ENCODE measurements at regions not wholly inside any gene's neighbourhood (a gene's known extent, or its start where the extent isn't known, plus 50 kb on each side); places are given as distances from the start of the nearest gene placed in this dataset.

GRCh38 chr7:35386816-35387706 lies 133.2 kb upstream of the TBX20 start:
- H2AK5ac ChIP-seq (ENCODE audit: low read depth, low read length), result no peak overlapping the region
- DNase-seq (no peak), ATAC-seq (ENCODE audit: low read depth) (no peak)
- no peaks in the 10 kb centered on the region for H3K27me3 ChIP-seq (ENCODE audit: control insufficient read depth, insufficient read depth, low read length)
- H3K79me1 ChIP-seq (ENCODE audit: low read depth in 1 of 2, low read length in 2 of 2), result no peaks in the 10 kb centered on the region
- H3K4me2 ChIP-seq (ENCODE audit: low read depth, low read length), result no peak overlapping the region
- H2BK120ac ChIP-seq (ENCODE audit: low read depth, low read length), result no peak overlapping the region
- H4K5ac ChIP-seq (ENCODE audit: low read depth, low read length), result no peak overlapping the region
- no peaks in the 10 kb centered on the region for H3K36me3 ChIP-seq (ENCODE audit: control insufficient read depth, insufficient read depth, low read length)
- no peak overlapping the region for H4K8ac ChIP-seq (ENCODE audit: low read depth in 2 of 2, low read length in 2 of 2)
- no peak overlapping the region for H2AFZ ChIP-seq (replicated peaks; ENCODE audit: low read length, poor library complexity)
- no peak overlapping the region for H3K18ac ChIP-seq (ENCODE audit: low read depth, low read length)
- H3K27ac ChIP-seq (ENCODE audit: insufficient read depth, low read length), result no peak overlapping the region
- ChIA-PET POLR2A (ENCODE audit: unreplicated experiment) (no interaction called here), CTCF (interaction anchor here (1.1 kb wide), 1 partner anchor 38 kb away, joined by 3 read pairs; no protein-coding TSS in a partner anchor)
- H4K20me1 ChIP-seq (ENCODE audit: insufficient read depth, low read length), result no peaks in the 10 kb centered on the region
- no peak overlapping the region for H2BK5ac ChIP-seq (ENCODE audit: low read depth, low read length, poor library complexity, severe bottlenecking)
- dilution Hi-C loops (cut with HindIII; ENCODE audit: low sequenced_read_pairs, unreplicated experiment), result no loop called here
- no peak overlapping the region for H3K14ac ChIP-seq (replicated peaks; ENCODE audit: low read depth, low read length)
- in situ Hi-C loops (cut with MboI; ENCODE audit: low sequenced_read_pairs), result no loop called here
- no peaks in the 10 kb centered on the region for H3K4me1 ChIP-seq (ENCODE audit: control insufficient read depth, insufficient read depth, low read length)
- no peak overlapping the region for H4K91ac ChIP-seq (ENCODE audit: insufficient read depth, low read depth, low read length)
- H3K9me1 ChIP-seq (ENCODE audit: insufficient read depth, low read length), result no peaks in the 10 kb centered on the region
- no peak overlapping the region for H2BK15ac ChIP-seq (ENCODE audit: low read depth, low read length)
- intact Hi-C loops (cut with micrococcal nuclease), result no loop called here
- no peaks in the 10 kb centered on the region for H3K9me3 ChIP-seq (ENCODE audit: control insufficient read depth, insufficient read depth, low read length)
- H2BK20ac ChIP-seq (ENCODE audit: low read depth, low read length), result no peak overlapping the region
- H3K56ac ChIP-seq (ENCODE audit: extremely low read depth, insufficient read depth, low read length), result no peak overlapping the region
- H3K4me3 ChIP-seq (ENCODE audit: insufficient read depth, low read depth, low read length), result no peak overlapping the region
- WGBS, 2 experiments (ENCODE audit: extremely low coverage in 2 of 2, insufficient read length in 1 of 2), result 47% methylated on average over 4 of the region's 12 CpGs; no CpG with 5 or more reads in 1 of the 2 experiments
- TF ChIP-seq SMC3 (IDR thresholded peaks at IDR 0.05; ENCODE audit: low read depth, low read length), result no peak
- TF ChIP-seq RAD21 (IDR thresholded peaks at IDR 0.05; ENCODE audit: low read length), result no peak
- TF ChIP-seq FOS (IDR thresholded peaks at IDR 0.05; ENCODE audit: low read depth, low read length), result no peak
- TF ChIP-seq CTCF (conservative IDR thresholded peaks at IDR 0.05; ENCODE audit: low read depth, low read length), result no peak
- no peak for TF ChIP-seq NFE2L2 (IDR thresholded peaks at IDR 0.05; ENCODE audit: low read depth, low read length)
- no peak overlapping the region for H3K9ac ChIP-seq (ENCODE audit: low read depth, low read length)
- no peak overlapping the region for H3K23ac ChIP-seq (ENCODE audit: low read depth, low read length)
- H3K4ac ChIP-seq (ENCODE audit: low read depth, low read length), result no peak overlapping the region
- BruUV-seq (replicated peaks), result no TSS peak
- no peak overlapping the region for H2AK9ac ChIP-seq (replicated peaks; ENCODE audit: low read depth, low read length, poor library complexity)

Data from IMR-90 (cell line).